Type B pancreatic cell (in vitro differentiated cells): ENCODE measurements at regions not wholly inside any gene's neighbourhood (a gene's known extent, or its start where the extent isn't known, plus 50 kb on each side); places are given as distances from the start of the nearest gene placed in this dataset.
A peak's percentile ranks its signal among the peaks of the same experiment; 100 is the strongest.

Experiments
- DNase-seq: peaks from one replicate; pipeline ENCODE4 v3.0.0; 2021; ENCODE audit warnings: mixed read lengths; ENCODE audit not compliant: unreplicated experiment; ENCODE audit errors: extremely low spot score
- H3K27ac Mint-ChIP-seq: 2 replicates; pipeline ENCODE4 v1.8.0; 2021; ENCODE audit warnings: mild to moderate bottlenecking, mixed read lengths
- H3K27me3 Mint-ChIP-seq: 2 replicates; pipeline ENCODE4 v1.8.0; 2021; ENCODE audit warnings: mixed read lengths
- H3K36me3 Mint-ChIP-seq: 2 replicates; pipeline ENCODE4 v1.8.0; 2021; ENCODE audit warnings: mixed read lengths
- H3K4me1 Mint-ChIP-seq: one replicate; pipeline ENCODE4 v1.8.0; 2021; ENCODE audit warnings: mixed read lengths; ENCODE audit not compliant: unreplicated experiment
- H3K4me3 Mint-ChIP-seq: 2 replicates; pipeline ENCODE4 v1.8.0; 2021; ENCODE audit warnings: mild to moderate bottlenecking, mixed read lengths
- H3K9me3 Mint-ChIP-seq: 2 replicates; pipeline ENCODE4 v1.8.0; 2021; ENCODE audit warnings: mixed read lengths
- TF ChIP-seq, protein P1 (sequence below): fragments of 200-600 bp; sonication (generic); conservative IDR thresholded peaks from 2 replicates; pipeline ENCODE4 v1.5.0; 2021; ENCODE audit warnings: antibody characterized with exemption, mild to moderate bottlenecking

DNA sequence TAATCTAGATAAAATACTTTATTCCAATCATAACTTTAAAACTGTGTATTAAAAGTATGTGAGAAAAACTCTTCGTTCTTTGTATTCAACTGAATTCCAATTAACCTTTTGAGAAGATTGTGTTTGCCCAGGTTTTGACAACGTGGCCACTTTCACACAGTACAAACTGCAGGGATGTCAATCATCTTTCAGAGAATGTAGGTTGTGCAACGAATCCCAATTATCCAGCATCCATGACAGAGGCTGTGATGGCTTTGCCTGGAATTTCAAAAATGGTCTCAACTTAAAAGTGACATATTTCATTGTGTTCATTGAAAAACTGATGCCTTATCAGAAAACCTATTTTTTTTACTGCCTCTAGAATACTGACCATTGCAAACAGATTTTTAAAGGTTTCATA is 615.1 kb upstream of the KCNMB2 start:
- peaks cover 12% of the 10 kb centered on the region for H3K9me3 Mint-ChIP-seq
- TF ChIP-seq, protein P1, sequence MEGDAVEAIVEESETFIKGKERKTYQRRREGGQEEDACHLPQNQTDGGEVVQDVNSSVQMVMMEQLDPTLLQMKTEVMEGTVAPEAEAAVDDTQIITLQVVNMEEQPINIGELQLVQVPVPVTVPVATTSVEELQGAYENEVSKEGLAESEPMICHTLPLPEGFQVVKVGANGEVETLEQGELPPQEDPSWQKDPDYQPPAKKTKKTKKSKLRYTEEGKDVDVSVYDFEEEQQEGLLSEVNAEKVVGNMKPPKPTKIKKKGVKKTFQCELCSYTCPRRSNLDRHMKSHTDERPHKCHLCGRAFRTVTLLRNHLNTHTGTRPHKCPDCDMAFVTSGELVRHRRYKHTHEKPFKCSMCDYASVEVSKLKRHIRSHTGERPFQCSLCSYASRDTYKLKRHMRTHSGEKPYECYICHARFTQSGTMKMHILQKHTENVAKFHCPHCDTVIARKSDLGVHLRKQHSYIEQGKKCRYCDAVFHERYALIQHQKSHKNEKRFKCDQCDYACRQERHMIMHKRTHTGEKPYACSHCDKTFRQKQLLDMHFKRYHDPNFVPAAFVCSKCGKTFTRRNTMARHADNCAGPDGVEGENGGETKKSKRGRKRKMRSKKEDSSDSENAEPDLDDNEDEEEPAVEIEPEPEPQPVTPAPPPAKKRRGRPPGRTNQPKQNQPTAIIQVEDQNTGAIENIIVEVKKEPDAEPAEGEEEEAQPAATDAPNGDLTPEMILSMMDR, result no peak
- no peak for DNase-seq
- H3K27me3 Mint-ChIP-seq, result no peaks in the 10 kb centered on the region
- H3K4me3 Mint-ChIP-seq, result no peak overlapping the region
- H3K36me3 Mint-ChIP-seq, result peaks cover 5% of the 10 kb centered on the region
- no peak overlapping the region for H3K27ac Mint-ChIP-seq
- H3K4me1 Mint-ChIP-seq, result no peaks in the 10 kb centered on the region

DNA sequence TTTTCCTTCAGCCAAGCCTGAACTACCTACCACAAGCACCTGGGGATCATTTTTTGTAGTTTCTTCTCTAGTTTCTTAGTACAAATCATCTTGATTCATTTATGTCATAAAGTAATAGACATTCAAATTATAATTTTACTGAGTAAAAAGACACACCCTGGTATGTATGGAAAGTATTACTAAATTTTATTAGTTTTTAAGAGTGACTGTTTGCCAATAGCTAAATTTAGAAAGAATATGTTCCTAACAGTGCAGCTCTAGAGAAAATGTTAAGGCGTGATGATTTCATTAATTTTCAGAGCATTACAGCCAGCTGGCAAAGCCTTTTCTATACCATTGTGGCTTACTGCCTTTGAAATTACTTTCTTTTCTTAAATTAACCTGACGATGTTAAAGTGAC is 612.0 kb upstream of the KCNMB2 start:
- H3K4me3 Mint-ChIP-seq, result no peak overlapping the region
- peaks cover under 1% of the 10 kb centered on the region for H3K27me3 Mint-ChIP-seq
- no peaks in the 10 kb centered on the region for H3K36me3 Mint-ChIP-seq
- peaks cover 2% of the 10 kb centered on the region for H3K4me1 Mint-ChIP-seq
- H3K9me3 Mint-ChIP-seq, result peaks cover 10% of the 10 kb centered on the region
- DNase-seq, result no peak
- no peak overlapping the region for H3K27ac Mint-ChIP-seq
- TF ChIP-seq, protein P1, result no peak

DNA sequence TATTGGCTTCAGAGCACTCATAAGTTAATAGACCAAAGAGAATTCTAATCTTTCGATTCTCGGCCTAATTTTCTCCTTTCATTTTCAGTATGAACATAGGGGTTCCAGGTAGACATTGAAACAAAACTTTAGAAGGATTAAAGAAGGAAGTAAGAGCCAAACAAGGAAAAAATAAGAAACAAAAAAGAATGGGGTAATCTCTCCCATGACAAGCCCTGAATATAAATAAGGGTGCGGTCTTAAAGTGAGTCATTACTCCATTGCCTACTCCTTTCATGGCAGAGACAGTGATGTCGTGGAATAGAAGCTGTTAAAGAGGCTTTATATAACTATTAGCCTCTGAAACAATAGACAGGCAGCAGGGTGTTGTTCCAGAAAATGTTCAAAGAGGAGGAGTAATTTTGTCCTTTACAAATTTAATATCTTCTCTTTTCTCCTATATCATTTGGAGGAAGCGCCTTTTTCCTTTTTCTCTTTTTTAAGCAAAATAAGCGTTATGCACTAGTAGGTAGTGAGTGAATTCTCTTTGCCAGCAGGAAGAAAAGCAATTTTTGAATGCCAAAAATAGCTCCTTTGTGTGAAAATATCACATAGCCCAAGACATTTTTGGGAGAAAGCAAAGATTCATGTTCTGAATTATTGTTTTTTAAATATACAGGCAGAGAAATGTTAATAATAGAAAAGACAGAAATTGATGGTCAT is 607.9 kb upstream of the KCNMB2 start:
- H3K36me3 Mint-ChIP-seq, result peaks cover 5% of the 10 kb centered on the region
- no peak for DNase-seq
- H3K9me3 Mint-ChIP-seq, result peaks cover 15% of the 10 kb centered on the region
- peak overlapping the region; percentile 60 for H3K27ac Mint-ChIP-seq
- H3K27me3 Mint-ChIP-seq, result peaks cover 3% of the 10 kb centered on the region
- H3K4me1 Mint-ChIP-seq, result peaks cover 12% of the 10 kb centered on the region
- no peak overlapping the region for H3K4me3 Mint-ChIP-seq
- TF ChIP-seq, protein P1, result no peak

GRCh38 chr3:177929310-177929709 is 606.9 kb upstream of the KCNMB2 start:
- Mint-ChIP-seq H3K36me3 (peaks cover 5% of the 10 kb centered on the region), H3K9me3 (peaks cover 10% of the 10 kb centered on the region), H3K27ac (no peak overlapping the region), H3K4me3 (no peak overlapping the region), H3K4me1 (peaks cover 21% of the 10 kb centered on the region), H3K27me3 (peaks cover 3% of the 10 kb centered on the region)
- no peak for DNase-seq
- TF ChIP-seq, protein P1, result no peak

- peaks cover 34% of the 10 kb centered on the region for H3K4me1 Mint-ChIP-seq
- peaks cover 5% of the 10 kb centered on the region for H3K36me3 Mint-ChIP-seq
Observed at GRCh38 chr3:177930771-177931170, 605.5 kb upstream of the KCNMB2 start.

More at GRCh38 chr3:177930771-177931170, 605.5 kb upstream of the KCNMB2 start:
- Mint-ChIP-seq H3K9me3 (peaks cover 10% of the 10 kb centered on the region), H3K27me3 (peaks cover 3% of the 10 kb centered on the region), H3K27ac (no peak overlapping the region), H3K4me3 (no peak overlapping the region)
- no peak for DNase-seq
- TF ChIP-seq, protein P1, result no peak
